GM13977 (cell line): ENCODE measurements at regions not wholly inside any gene's neighbourhood (a gene's known extent, or its start where the extent isn't known, plus 50 kb on each side); places are given as distances from the start of the nearest gene placed in this dataset.

Experiments used
- DNase-seq: peaks from one replicate; pipeline ENCODE4 v3.0.0; 2012; ENCODE audit warnings: low spot score
- CTCF ChIP-seq: IDR thresholded peaks from 2 replicates; pipeline ENCODE4 v1.5.1; 2012; ENCODE audit warnings: mild to moderate bottlenecking, control low read depth; ENCODE audit not compliant: insufficient read depth; ENCODE audit errors: extremely low read depth, missing control alignments
- in situ Hi-C: fragments of 300-500 bp; cut with MboI; formaldehyde crosslinking; loops from one replicate; pipeline ENCODE4 v1.12.0; 2022; ENCODE audit warnings: low sequenced_read_pairs, low pct_unique_long_range_greater_than_20kb, mixed read lengths, inconsistent platforms; ENCODE audit not compliant: unreplicated experiment

DNA sequence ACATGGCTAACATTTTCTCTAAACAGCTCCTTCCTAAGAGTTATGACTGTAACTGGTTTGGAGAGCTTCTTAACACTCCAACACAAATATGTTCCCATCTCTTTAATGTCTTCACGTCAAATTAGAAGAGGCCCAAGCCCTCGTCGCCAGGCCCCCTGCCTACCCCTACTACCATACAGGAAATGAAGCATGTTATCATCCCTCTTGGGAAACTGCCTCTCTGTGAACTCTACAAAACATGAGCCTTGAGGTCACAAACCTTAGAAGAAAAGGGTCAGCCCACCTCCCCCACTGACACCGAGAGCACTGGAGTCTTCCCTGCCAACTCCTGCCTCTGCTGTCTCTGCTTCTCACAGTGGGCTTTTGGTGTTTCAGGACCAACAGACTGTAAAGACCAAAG is 243.1 kb upstream of the STT3B start:
- no peak for DNase-seq
- in situ Hi-C loops = no loop called here
- TF ChIP-seq CTCF = no peak

DNA sequence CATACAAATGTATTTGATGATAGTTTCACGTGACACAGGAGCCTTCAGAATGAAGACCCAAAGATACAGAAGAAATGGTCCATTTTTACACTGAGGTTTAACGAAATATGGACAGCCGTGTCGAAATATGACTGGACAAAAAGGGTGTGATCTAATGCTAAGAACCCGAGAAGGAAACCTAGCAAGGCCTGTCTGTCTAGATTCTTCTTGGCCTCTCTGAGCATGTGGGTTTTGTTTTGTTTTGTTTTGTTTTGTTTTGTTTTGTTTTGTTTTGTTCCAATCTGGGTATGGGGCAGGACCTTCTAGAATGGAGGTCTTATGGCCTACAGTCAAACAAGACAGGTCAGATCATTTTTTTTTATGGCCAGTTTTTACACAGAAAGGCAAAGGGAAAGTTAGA is 242.7 kb upstream of the STT3B start:
- in situ Hi-C loops = no loop called here
- no peak for DNase-seq
- TF ChIP-seq CTCF = no peak

GRCh38 chr3:31291818-31292217 is 240.9 kb upstream of the STT3B start:
- in situ Hi-C loops = no loop called here
- DNase-seq = no peak
- no peak for TF ChIP-seq CTCF

DNA sequence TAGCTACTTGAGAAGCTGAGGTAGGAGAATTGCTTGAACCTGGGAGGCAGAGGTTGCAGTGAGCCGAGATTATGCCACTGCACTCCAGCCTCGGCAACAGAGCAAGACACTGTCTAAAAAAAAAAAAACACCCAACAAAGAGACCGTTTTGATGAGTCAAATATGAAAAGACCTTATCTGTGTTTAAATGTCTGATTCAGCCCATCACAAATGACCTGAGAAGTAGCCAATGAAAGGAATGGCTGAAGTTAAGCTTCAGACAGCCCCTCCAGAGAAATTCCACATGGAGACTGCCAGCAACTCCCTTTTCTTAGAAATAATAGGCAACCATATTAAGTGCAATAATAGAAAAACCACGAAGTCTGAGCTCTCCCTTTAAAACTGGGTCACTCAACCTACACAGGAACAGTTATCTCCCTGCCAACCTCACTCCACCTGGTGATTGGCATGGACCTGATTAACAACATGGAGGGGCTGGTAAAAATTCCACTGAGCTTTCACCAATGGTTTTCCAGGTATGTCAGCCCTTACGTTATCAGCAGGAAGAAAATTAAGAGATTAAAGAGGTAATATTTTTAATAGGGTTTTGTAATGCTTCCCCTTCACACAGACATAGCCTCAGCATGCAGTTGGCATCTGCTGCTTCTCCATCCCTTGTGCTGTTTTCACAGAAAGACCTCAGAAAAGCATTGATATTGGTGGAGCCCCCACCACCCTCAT is 238.1 kb upstream of the STT3B start:
- DNase-seq = no peak
- no peak for TF ChIP-seq CTCF
- in situ Hi-C loops = no loop called here

DNA sequence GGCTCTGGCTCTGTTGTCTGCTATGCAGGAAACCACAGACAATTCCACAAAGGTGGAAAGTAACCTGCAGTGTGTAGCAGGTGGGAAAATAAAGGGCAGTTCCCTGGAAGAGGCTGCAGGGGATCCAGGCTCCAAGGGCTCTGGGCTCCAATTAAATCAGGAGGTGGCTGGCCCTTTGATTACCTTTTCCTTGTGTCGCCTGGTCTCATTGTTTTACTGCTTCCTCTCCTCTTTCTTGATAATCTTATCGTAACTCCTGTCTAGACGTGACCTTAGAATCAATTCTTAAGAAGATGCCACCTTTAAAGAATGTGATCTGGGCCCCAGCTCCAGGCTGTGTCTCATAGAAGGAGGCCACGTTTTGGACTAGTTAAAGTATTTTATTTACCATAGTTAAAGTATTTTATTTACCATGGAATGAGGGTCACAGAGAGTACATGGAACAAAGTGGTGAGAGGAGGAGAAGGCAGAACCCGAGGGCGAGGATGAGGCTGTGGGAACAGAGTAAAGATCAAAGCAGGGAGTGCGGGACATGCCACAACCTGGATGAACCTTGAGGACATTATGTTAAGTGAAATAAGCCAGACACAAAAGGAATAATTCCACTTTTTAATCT is 237.5 kb upstream of the STT3B start:
- in situ Hi-C loops = no loop called here
- no peak for TF ChIP-seq CTCF
- no peak for DNase-seq

DNA sequence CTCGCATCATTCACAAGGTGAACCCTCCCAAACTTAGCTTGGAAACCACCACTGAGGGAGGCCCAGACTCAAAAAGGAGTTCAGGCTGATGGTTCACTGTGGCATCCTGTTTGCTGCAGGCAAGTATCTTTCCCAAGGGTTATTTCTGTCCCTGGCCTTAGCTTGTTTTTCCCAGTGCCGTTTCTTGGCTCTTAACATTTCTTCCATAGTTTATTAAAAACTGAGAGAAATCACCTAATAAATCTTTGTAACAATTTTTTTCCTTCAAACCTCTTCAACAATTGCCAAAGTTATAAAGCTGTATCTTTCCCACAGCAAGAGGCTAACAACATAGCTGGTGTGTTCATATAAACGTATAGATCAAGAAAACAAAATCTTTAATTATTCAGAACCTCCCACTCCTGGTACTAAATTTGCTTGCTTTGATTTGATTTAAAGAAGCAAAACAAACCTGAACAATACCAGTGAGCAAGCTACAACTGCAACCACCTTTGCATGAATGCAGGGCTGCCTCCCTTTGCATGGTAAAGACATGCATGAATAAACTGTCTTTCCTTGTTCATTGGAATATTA is 234.9 kb upstream of the STT3B start:
- no peak for DNase-seq
- in situ Hi-C loops = no loop called here
- TF ChIP-seq CTCF = no peak
